K562 (cell line): ENCODE measurements at regions not wholly inside any gene's neighbourhood (a gene's known extent, or its start where the extent isn't known, plus 50 kb on each side); places are given as distances from the start of the nearest gene placed in this dataset.

Experiments used
- ATAC-seq: fragments of 200-7000 bp; cut with Tn5 transposase; 3 replicates; pipeline ENCODE4 v1.9.1; 2020; ENCODE audit warnings: moderate library complexity
- BruUV-seq: library from RNA; stranded (reverse); fragments of 400-500 nt; replicated peaks from 2 replicates; lab custom pipeline; 2021; lab: Mats Ljungman, UMichigan
- CTCF ChIA-PET: fragments of 300-600 bp; formaldehyde crosslinking; extraction: SDS; loops from one replicate; lab custom pipeline; 2021; ENCODE audit warnings: low intra/inter-chr PET ratio; lab: Yijun Ruan, JAX
- POLR2A ChIA-PET: fragments of 300-600, 350-650 bp; sonication (Branson Sonifier 250); formaldehyde crosslinking; extraction: SDS; loops from one replicate; lab custom pipeline; 2021; ENCODE audit warnings: antibody characterized with exemption, inconsistent platforms; lab: Yijun Ruan, JAX
- DNase-seq, 4 experiments: peaks; one replicate each; pipeline versions ENCODE4 v3.0.0 to v3.0.0-alpha.2; 2011 to 2018; ENCODE audit warnings: low spot score in 3 of 4, mixed read lengths in 3 of 4; ENCODE audit errors: extremely low read depth in 1 of 4
- FAIRE-seq: peaks from 2 replicates; lab custom pipeline; 2011; peaks lifted over from hg19 to GRCh38; lab: Jason Lieb, UNC
- H2AFZ ChIP-seq: 2 replicates; pipeline ENCODE4 v1.6.0; 2011; ENCODE audit warnings: low read depth, low read length, control low read depth, inconsistent platforms
- H3K27ac ChIP-seq: fragments of 200-600 bp; 3 replicates; pipeline ENCODE4 v1.8.0; 2011; ENCODE audit warnings: low read depth, mild to moderate bottlenecking, control low read depth, inconsistent platforms, low read length, moderate library complexity, mixed read lengths; ENCODE audit errors: extremely low read depth
- H3K27me3 ChIP-seq, 2 experiments: fragments of 300-600 bp in 1 of 2; 2 replicates in 1 of 2; 3 replicates in 1 of 2; pipeline versions ENCODE4 v1.6.0 to v1.8.0; 2011; ENCODE audit warnings: inconsistent platforms in 2 of 2, low read length in 2 of 2, mild to moderate bottlenecking in 1 of 2, mixed read lengths in 1 of 2, moderate library complexity in 1 of 2; ENCODE audit not compliant: control insufficient read depth in 2 of 2, insufficient read depth in 2 of 2
- H3K36me3 ChIP-seq: fragments of 300-600 bp; 3 replicates; pipeline ENCODE4 v1.8.0; 2011; ENCODE audit warnings: mild to moderate bottlenecking, low read length, inconsistent platforms; ENCODE audit not compliant: control insufficient read depth, insufficient read depth
- H3K4me1 ChIP-seq, 2 experiments: fragments of 200-600 bp in 1 of 2; replicated peaks in 1 of 2; 2 replicates in 1 of 2; 3 replicates in 1 of 2; pipeline versions ENCODE4 v1.5.1 to v1.8.0; 2011; ENCODE audit warnings: inconsistent platforms in 2 of 2, low read length in 2 of 2, mild to moderate bottlenecking in 1 of 2, mixed read lengths in 1 of 2, moderate library complexity in 1 of 2; ENCODE audit not compliant: control insufficient read depth in 2 of 2, insufficient read depth in 2 of 2
- H3K4me2 ChIP-seq: 2 replicates; pipeline ENCODE4 v1.6.1; 2011; ENCODE audit warnings: low read length, control low read depth, inconsistent platforms, mixed read lengths; ENCODE audit not compliant: insufficient read depth
- H3K4me3 ChIP-seq: fragments of 200-600 bp; sonication (generic), shearing (Covaris generic); 2 replicates; pipeline ENCODE4 v1.5.1; 2016; ENCODE audit warnings: control low read depth, inconsistent platforms
- H3K79me2 ChIP-seq: fragments of 200-600 bp; 3 replicates; pipeline ENCODE4 v1.8.0; 2011; ENCODE audit warnings: low read length, inconsistent platforms; ENCODE audit not compliant: control insufficient read depth, insufficient read depth
- H3K9ac ChIP-seq, 2 experiments: 2 replicates each; pipeline versions ENCODE4 v1.6.0 to v1.6.1; 2011; ENCODE audit warnings: low read depth in 2 of 2, low read length in 2 of 2, control low read depth in 1 of 2, inconsistent platforms in 1 of 2, mild to moderate bottlenecking in 1 of 2, mixed read lengths in 1 of 2; ENCODE audit not compliant: insufficient read depth in 1 of 2
- H3K9me1 ChIP-seq: one replicate; pipeline ENCODE4 v1.6.0; 2011; ENCODE audit warnings: inconsistent platforms, mild to moderate bottlenecking, low read length, moderate library complexity; ENCODE audit not compliant: control insufficient read depth, insufficient read depth
- H3K9me3 ChIP-seq: replicated peaks from 2 replicates; pipeline ENCODE4 v1.5.1; 2011; ENCODE audit warnings: low read depth, low read length, inconsistent platforms; ENCODE audit not compliant: control insufficient read depth, insufficient read depth
- H4K20me1 ChIP-seq: replicated peaks from 2 replicates; pipeline ENCODE4 v1.6.1; 2011; ENCODE audit warnings: low read length, inconsistent platforms, mixed read lengths; ENCODE audit not compliant: control insufficient read depth, insufficient read depth
- CBFA2T3 ChIP-seq: fragments of 450-650 bp; IDR thresholded peaks from 2 replicates; pipeline ENCODE4 v1.6.1; 2017
- FOXK1 ChIP-seq: sonication (generic); formaldehyde crosslinking; IDR thresholded peaks from 2 replicates; pipeline ENCODE4 v1.8.0; 2022; ENCODE audit warnings: missing genetic modification reagents, mild to moderate bottlenecking, borderline replicate concordance
- HDAC3 ChIP-seq: fragments of 450-650 bp; IDR thresholded peaks from 2 replicates; pipeline ENCODE4 v1.6.1; 2018; ENCODE audit warnings: borderline replicate concordance, mild to moderate bottlenecking, moderate library complexity; ENCODE audit not compliant: partially characterized antibody
- MAFK ChIP-seq: IDR thresholded peaks from 2 replicates; pipeline ENCODE4 v1.6.1; 2011; ENCODE audit warnings: low read length, improper control_type of control experiment
- PCBP1 ChIP-seq: fragments of 200-400 bp; formaldehyde crosslinking; IDR thresholded peaks from 2 replicates; pipeline ENCODE4 v1.6.1; 2018; ENCODE audit warnings: mild to moderate bottlenecking, low read depth, low read length; ENCODE audit not compliant: poor library complexity, severe bottlenecking
- RCOR1 ChIP-seq, 2 experiments: IDR thresholded peaks; 2 replicates each; pipeline ENCODE4 v1.6.1; 2012; ENCODE audit warnings: low read depth in 2 of 2, low read length in 2 of 2, borderline replicate concordance in 1 of 2, improper control_type of control experiment in 1 of 2
- ZNF224 ChIP-seq: sonication (generic); formaldehyde crosslinking; IDR thresholded peaks from 2 replicates; pipeline ENCODE4 v1.8.0; 2022; ENCODE audit warnings: mild to moderate bottlenecking, missing genetic modification reagents
- WGBS: fragments of 100-300 bp; shearing (Covaris generic); methylation state at CpG from one replicate; pipeline ENCODE4 v1.1.6; 2016; ENCODE audit warnings: low coverage, mixed read lengths; ENCODE audit not compliant: insufficient coverage; ENCODE audit errors: missing lambda C conversion rate; 5-methylcytosine and 5-hydroxymethylcytosine counted together
- in situ Hi-C: fragments of 300-500 bp; cut with MboI; formaldehyde crosslinking; loops from 4 replicates; pipeline ENCODE4 v1.15.0; 2018; ENCODE audit warnings: inconsistent platforms, mixed read lengths
- intact Hi-C: fragments of 100-400 bp; cut with micrococcal nuclease; formaldehyde crosslinking; loops from 2 replicates; pipeline ENCODE4 v1.14.2; 2022
- TF ChIP-seq, protein P1 (sequence below), 3 experiments: fragments of 200-800 bp in 1 of 3; fragments of 250-450 bp in 1 of 3; fragments of 450-650 bp in 1 of 3; sonication (Bioruptor Pico) in 1 of 3; sonication (Bioruptor generic) in 1 of 3; formaldehyde crosslinking in 1 of 3; IDR thresholded peaks; 2 replicates each; pipeline versions ENCODE4 v1.6.1 to v1.8.0; 2016 to 2022; ENCODE audit warnings: mild to moderate bottlenecking in 2 of 3, missing genetic modification characterization in 2 of 3, missing compliant biosample characterization in 1 of 3, moderate library complexity in 1 of 3
- TF ChIP-seq, protein P2 (sequence below): fragments of 250-450 bp; sonication (Bioruptor Pico); IDR thresholded peaks from 2 replicates; pipeline ENCODE4 v1.4.0; 2020; ENCODE audit warnings: mild to moderate bottlenecking, moderate library complexity, borderline replicate concordance
- TF ChIP-seq, protein P3 (sequence below), 2 experiments: IDR thresholded peaks; 2 replicates each; pipeline ENCODE4 v1.6.1; 2012; ENCODE audit warnings: improper control_type of control experiment in 2 of 2, low read depth in 2 of 2, low read length in 2 of 2, borderline replicate concordance in 1 of 2

DNA sequence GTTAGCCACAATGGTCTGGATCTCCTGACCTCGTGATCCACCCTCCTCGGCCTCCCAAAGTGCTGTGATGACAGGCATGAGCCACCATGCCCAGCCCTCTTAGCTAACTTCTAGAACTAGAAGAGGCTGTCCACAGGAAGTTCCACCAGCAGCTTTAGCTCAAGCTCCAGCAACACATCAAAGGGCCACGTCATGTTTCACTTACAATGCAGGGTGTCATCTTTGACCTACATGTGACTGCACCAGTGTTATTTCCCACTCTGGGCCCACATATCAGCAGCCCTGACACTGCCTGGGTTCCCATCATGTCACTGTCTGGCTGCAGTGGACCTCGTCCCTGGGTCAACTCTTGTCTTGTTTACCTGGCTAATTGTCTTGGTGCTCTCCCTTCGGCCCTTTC is 147.2 kb downstream of the GRIN2B start:
- Histone ChIP-seq H3K27ac (no peak overlapping the region), H3K36me3 (no peaks in the 10 kb centered on the region), H3K9me1 (no peaks in the 10 kb centered on the region), H3K9me3 (no peaks in the 10 kb centered on the region), H4K20me1 (no peaks in the 10 kb centered on the region), H3K4me2 (no peak overlapping the region), H3K27me3 (no peaks in the 10 kb centered on the region), H3K4me1 (no peaks in the 10 kb centered on the region), H3K9ac (no peak overlapping the region), H3K79me2 (no peaks in the 10 kb centered on the region), H3K4me3 (no peak overlapping the region), H2AFZ (no peak overlapping the region)
- WGBS, result 0% methylated on average over 1 of the region's 5 CpGs
- no TSS peak for BruUV-seq
- in situ Hi-C loops (no loop called here), intact Hi-C loops (no loop called here)
- DNase-seq (no peak), ATAC-seq (no peak), FAIRE-seq (no peak)
- POLR2A ChIA-PET, result no interaction called here
- CTCF ChIA-PET, result no interaction called here
- TF ChIP-seq, protein P1, sequence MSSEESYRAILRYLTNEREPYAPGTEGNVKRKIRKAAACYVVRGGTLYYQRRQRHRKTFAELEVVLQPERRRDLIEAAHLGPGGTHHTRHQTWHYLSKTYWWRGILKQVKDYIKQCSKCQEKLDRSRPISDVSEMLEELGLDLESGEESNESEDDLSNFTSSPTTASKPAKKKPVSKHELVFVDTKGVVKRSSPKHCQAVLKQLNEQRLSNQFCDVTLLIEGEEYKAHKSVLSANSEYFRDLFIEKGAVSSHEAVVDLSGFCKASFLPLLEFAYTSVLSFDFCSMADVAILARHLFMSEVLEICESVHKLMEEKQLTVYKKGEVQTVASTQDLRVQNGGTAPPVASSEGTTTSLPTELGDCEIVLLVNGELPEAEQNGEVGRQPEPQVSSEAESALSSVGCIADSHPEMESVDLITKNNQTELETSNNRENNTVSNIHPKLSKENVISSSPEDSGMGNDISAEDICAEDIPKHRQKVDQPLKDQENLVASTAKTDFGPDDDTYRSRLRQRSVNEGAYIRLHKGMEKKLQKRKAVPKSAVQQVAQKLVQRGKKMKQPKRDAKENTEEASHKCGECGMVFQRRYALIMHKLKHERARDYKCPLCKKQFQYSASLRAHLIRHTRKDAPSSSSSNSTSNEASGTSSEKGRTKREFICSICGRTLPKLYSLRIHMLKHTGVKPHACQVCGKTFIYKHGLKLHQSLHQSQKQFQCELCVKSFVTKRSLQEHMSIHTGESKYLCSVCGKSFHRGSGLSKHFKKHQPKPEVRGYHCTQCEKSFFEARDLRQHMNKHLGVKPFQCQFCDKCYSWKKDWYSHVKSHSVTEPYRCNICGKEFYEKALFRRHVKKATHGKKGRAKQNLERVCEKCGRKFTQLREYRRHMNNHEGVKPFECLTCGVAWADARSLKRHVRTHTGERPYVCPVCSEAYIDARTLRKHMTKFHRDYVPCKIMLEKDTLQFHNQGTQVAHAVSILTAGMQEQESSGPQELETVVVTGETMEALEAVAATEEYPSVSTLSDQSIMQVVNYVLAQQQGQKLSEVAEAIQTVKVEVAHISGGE (CRISPR knock-in tag; IDR thresholded peaks at IDR 0.05), result no peak
- TF ChIP-seq, protein P2, sequence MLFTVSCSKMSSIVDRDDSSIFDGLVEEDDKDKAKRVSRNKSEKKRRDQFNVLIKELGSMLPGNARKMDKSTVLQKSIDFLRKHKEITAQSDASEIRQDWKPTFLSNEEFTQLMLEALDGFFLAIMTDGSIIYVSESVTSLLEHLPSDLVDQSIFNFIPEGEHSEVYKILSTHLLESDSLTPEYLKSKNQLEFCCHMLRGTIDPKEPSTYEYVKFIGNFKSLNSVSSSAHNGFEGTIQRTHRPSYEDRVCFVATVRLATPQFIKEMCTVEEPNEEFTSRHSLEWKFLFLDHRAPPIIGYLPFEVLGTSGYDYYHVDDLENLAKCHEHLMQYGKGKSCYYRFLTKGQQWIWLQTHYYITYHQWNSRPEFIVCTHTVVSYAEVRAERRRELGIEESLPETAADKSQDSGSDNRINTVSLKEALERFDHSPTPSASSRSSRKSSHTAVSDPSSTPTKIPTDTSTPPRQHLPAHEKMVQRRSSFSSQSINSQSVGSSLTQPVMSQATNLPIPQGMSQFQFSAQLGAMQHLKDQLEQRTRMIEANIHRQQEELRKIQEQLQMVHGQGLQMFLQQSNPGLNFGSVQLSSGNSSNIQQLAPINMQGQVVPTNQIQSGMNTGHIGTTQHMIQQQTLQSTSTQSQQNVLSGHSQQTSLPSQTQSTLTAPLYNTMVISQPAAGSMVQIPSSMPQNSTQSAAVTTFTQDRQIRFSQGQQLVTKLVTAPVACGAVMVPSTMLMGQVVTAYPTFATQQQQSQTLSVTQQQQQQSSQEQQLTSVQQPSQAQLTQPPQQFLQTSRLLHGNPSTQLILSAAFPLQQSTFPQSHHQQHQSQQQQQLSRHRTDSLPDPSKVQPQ (CRISPR knock-in tag), result no peak
- TF ChIP-seq FOXK1, result no peak
- no peak for TF ChIP-seq CBFA2T3
- no peak for TF ChIP-seq HDAC3
- TF ChIP-seq PCBP1, result no peak
- no peak for TF ChIP-seq ZNF224 (CRISPR knock-in tag)
- TF ChIP-seq MAFK, result no peak
- TF ChIP-seq, protein P3, sequence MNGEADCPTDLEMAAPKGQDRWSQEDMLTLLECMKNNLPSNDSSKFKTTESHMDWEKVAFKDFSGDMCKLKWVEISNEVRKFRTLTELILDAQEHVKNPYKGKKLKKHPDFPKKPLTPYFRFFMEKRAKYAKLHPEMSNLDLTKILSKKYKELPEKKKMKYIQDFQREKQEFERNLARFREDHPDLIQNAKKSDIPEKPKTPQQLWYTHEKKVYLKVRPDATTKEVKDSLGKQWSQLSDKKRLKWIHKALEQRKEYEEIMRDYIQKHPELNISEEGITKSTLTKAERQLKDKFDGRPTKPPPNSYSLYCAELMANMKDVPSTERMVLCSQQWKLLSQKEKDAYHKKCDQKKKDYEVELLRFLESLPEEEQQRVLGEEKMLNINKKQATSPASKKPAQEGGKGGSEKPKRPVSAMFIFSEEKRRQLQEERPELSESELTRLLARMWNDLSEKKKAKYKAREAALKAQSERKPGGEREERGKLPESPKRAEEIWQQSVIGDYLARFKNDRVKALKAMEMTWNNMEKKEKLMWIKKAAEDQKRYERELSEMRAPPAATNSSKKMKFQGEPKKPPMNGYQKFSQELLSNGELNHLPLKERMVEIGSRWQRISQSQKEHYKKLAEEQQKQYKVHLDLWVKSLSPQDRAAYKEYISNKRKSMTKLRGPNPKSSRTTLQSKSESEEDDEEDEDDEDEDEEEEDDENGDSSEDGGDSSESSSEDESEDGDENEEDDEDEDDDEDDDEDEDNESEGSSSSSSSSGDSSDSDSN (IDR thresholded peaks at IDR 0.05; ENCODE audit: borderline replicate concordance in 1 of 2, low read depth in 2 of 2, low read length in 2 of 2), result no peak
- no peak for TF ChIP-seq RCOR1 (IDR thresholded peaks at IDR 0.05; ENCODE audit: borderline replicate concordance in 1 of 2, low read depth in 2 of 2, low read length in 2 of 2)
